ENCODE measurements at regions not wholly inside any gene's neighbourhood (a gene's known extent, or its start where the extent isn't known, plus 50 kb on each side); places are given as distances from the start of the nearest gene placed in this dataset.

GRCh38 chr18:1954583-1955312 lies 616.6 kb downstream of the METTL4 start:
- Histone ChIP-seq H3K4me3 (ENCODE audit: low read depth, low read length) (no peak overlapping the region), H3K27me3 (ENCODE audit: control insufficient read depth, insufficient read depth, low read length) (no peaks in the 10 kb centered on the region), H3K36me3 (ENCODE audit: control insufficient read depth, insufficient read depth, low read length) (no peaks in the 10 kb centered on the region)
- TF ChIP-seq CTCF (IDR thresholded peaks at IDR 0.05; ENCODE audit: insufficient read depth, low read depth, low read length), result no peak
- ChIA-PET CTCF (no interaction called here), POLR2A (no interaction called here)
- DNase-seq (ENCODE audit: low read depth), result no peak

DNA sequence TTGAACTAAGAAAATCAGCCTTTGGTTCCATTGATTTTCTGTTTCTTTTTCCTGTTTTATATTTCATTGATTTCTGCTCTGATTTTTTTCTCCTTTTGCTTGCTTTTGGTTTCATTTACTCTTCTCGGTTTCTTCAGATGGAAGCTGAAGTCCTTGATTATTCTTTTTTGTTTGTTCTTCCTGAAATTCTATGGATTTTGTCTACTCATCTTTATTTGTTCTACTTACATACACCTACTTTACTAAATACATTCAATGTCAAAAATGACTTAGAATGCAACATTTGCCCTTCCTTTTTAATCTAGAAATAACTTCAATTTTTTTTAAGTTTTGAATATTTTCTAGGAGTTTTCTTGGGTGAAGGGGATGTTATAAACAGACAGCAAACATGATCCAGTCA lies 612.5 kb downstream of the METTL4 start:
- ChIA-PET POLR2A (no interaction called here), CTCF (no interaction called here)
- Histone ChIP-seq H3K27me3 (ENCODE audit: control insufficient read depth, insufficient read depth, low read length) (no peaks in the 10 kb centered on the region), H3K36me3 (ENCODE audit: control insufficient read depth, insufficient read depth, low read length) (no peaks in the 10 kb centered on the region), H3K4me3 (ENCODE audit: low read depth, low read length) (no peak overlapping the region)
- DNase-seq (ENCODE audit: low read depth), result no peak
- no peak for TF ChIP-seq CTCF (IDR thresholded peaks at IDR 0.05; ENCODE audit: insufficient read depth, low read depth, low read length)

- POLR2A ChIA-PET, result no interaction called here
- Histone ChIP-seq H3K4me3 (ENCODE audit: low read depth, low read length) (no peak overlapping the region), H3K27me3 (ENCODE audit: control insufficient read depth, insufficient read depth, low read length) (no peaks in the 10 kb centered on the region), H3K36me3 (ENCODE audit: control insufficient read depth, insufficient read depth, low read length) (no peaks in the 10 kb centered on the region)
- CTCF ChIA-PET, result interaction anchor here (1.2 kb wide), 1 partner anchor 214 kb away, joined by 3 read pairs; no protein-coding TSS in a partner anchor
- no peak for TF ChIP-seq CTCF (IDR thresholded peaks at IDR 0.05; ENCODE audit: insufficient read depth, low read depth, low read length)
- no peak for DNase-seq (ENCODE audit: low read depth)
These were observed 606.3 kb downstream of the METTL4 start for GRCh38 chr18:1965016-1965415.

DNA sequence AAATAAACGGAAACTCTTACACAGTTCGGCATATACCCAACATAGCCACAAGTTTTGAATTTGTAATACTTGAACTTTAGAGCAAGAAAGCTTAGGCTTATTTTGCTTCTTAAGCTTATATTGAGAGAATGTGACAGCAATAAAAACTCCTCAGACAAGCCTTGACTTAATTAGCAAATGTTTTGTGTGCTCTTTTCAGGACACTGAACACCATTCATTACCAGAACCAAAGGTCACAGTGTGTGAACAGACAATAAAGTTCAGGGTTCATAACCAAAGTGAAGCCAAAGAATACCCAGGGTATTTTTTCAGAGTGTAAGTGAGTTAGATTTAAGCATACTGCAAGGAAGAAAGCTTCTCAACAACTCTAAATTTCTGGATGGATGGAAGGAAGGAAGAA lies 605.8 kb downstream of the METTL4 start:
- CTCF ChIA-PET, result interaction anchor here (1.2 kb wide), 1 partner anchor 214 kb away, joined by 3 read pairs; no protein-coding TSS in a partner anchor
- TF ChIP-seq CTCF (IDR thresholded peaks at IDR 0.05; ENCODE audit: insufficient read depth, low read depth, low read length), result no peak
- H3K27me3 ChIP-seq (ENCODE audit: control insufficient read depth, insufficient read depth, low read length), result no peaks in the 10 kb centered on the region
- H3K36me3 ChIP-seq (ENCODE audit: control insufficient read depth, insufficient read depth, low read length), result no peaks in the 10 kb centered on the region
- DNase-seq (ENCODE audit: low read depth), result no peak
- POLR2A ChIA-PET, result no interaction called here
- no peak overlapping the region for H3K4me3 ChIP-seq (ENCODE audit: low read depth, low read length)

DNA sequence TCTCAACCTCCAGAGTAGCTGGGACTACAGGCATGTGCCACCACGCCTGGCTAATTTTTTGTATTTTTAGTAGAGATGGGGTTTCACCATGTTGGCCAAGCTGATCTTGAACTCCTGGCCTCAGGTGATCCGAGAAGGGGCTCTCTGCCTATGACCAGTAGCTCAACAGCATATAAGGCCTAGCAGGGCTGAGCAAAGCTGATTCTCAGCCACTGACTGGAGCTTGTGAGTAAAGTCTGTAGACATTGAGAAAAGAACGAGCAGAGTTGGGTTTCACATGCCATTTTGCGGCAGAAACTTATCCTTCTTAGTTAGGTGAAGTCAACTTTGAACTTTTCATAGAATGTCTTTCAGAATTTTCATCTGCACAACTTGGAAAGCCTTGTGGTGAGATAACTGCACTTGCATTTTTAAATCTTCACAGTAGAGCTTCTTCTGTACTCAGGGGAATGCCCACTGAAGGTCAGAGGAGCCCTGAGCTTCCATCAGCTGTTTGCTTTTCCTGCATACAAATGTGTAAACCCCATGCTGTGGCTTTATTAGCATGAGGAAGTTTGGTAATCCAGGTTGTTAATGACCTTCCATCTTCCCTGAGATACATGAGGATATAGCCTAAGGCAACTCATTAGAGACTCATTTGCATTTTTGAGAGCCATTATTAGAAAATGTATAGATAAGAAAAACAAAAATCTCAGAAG lies 602.4 kb downstream of the METTL4 start:
- no peaks in the 10 kb centered on the region for H3K36me3 ChIP-seq (ENCODE audit: control insufficient read depth, insufficient read depth, low read length)
- ChIA-PET POLR2A (no interaction called here), CTCF (no interaction called here)
- H3K4me3 ChIP-seq (ENCODE audit: low read depth, low read length), result no peak overlapping the region
- H3K27me3 ChIP-seq (ENCODE audit: control insufficient read depth, insufficient read depth, low read length), result no peaks in the 10 kb centered on the region
- no peak for DNase-seq (ENCODE audit: low read depth)
- no peak for TF ChIP-seq CTCF (IDR thresholded peaks at IDR 0.05; ENCODE audit: insufficient read depth, low read depth, low read length)

Data from BJ (cell line).